ENCODE measurements at regions not wholly inside any gene's neighbourhood (a gene's known extent, or its start where the extent isn't known, plus 50 kb on each side); places are given as distances from the start of the nearest gene placed in this dataset.

DNA sequence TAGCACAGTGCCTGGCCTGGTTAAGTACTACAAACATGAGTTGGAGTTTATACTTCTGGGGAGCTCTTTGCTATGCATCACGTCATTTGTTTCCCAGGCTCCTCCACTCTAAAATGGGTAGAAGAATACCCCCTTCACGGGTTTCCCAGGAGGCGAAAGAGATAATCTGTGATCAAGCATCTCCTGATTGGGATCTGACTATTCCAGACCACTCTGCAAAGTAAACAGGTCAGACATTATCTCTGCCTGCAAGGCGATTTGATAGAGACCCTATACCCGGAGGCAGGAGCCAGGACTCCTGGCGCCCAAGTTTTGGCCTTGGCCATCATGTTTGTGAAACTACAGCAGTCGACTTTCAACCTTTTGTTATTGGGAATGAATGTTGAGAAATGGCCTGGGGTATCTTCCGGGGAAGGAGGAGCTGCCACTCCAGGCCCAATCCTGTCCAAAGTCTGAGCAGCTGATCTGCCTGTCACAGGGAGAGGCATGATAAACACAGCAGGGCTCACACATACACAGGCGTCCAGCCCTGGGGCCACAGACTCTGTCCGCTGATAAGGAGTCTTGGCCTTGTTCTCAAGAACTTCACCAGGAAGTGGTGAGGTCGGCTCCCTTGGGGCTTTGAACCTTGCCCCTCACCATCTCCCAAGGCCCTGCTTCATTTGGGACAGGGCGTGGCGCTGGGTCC is 199.9 kb downstream of the MAF start:
- in situ Hi-C loops (cut with HindIII; ENCODE audit: low sequenced_read_pairs): no loop called here
- DNase-seq (ENCODE audit: low read depth, low spot score): no peak
- TF ChIP-seq, protein P1, sequence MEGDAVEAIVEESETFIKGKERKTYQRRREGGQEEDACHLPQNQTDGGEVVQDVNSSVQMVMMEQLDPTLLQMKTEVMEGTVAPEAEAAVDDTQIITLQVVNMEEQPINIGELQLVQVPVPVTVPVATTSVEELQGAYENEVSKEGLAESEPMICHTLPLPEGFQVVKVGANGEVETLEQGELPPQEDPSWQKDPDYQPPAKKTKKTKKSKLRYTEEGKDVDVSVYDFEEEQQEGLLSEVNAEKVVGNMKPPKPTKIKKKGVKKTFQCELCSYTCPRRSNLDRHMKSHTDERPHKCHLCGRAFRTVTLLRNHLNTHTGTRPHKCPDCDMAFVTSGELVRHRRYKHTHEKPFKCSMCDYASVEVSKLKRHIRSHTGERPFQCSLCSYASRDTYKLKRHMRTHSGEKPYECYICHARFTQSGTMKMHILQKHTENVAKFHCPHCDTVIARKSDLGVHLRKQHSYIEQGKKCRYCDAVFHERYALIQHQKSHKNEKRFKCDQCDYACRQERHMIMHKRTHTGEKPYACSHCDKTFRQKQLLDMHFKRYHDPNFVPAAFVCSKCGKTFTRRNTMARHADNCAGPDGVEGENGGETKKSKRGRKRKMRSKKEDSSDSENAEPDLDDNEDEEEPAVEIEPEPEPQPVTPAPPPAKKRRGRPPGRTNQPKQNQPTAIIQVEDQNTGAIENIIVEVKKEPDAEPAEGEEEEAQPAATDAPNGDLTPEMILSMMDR (IDR thresholded peaks at IDR 0.05; ENCODE audit: low read depth, low read length): no peak
- H3K4me3 ChIP-seq (ENCODE audit: low read depth, low read length): no peak overlapping the region

DNA sequence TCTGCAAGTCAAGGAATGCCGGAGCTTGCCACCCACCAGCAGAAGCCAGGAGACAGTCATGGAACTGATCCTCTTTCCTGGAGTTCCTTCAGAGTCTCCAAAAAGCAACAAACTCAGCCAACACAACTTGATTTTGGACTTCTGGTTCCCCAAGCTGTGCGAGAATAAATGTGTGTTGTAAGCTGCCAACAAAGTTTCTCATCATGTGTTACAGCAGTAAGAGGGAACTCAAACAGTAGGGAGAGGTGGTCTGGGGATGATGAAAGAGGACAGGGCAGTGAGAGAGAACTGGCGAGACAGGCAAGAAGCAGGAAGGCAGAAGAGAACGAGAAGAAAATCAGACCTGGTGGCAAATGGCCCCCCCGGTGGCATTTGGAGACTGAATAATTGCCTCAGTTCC is 204.9 kb downstream of the MAF start:
- no peak for DNase-seq (ENCODE audit: low read depth, low spot score)
- TF ChIP-seq, protein P1 (IDR thresholded peaks at IDR 0.05; ENCODE audit: low read depth, low read length): no peak
- in situ Hi-C loops (cut with HindIII; ENCODE audit: low sequenced_read_pairs): no loop called here
- H3K4me3 ChIP-seq (ENCODE audit: low read depth, low read length): no peak overlapping the region

DNA sequence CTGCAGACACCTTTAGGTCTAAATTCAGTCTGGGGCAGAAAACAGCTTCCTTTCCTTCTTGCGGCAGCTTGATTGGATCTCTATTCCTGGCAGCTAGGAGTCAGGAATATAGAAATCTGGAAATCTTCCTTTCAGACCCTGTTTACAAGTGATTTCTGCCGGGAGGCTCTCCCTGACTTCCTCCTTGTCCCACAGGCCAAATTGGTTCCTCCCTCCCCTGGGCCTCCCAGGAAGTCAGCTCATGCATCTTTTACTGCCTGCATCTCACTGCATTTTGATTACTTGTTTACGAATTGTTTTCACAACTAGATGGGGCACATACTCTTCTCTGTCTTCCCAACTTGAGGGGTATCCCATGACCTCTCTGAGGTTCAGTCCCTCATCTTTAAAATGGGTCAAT is 206.3 kb downstream of the MAF start:
- DNase-seq (ENCODE audit: low read depth, low spot score): no peak
- TF ChIP-seq, protein P1 (IDR thresholded peaks at IDR 0.05; ENCODE audit: low read depth, low read length): no peak
- in situ Hi-C loops (cut with HindIII; ENCODE audit: low sequenced_read_pairs): no loop called here
- H3K4me3 ChIP-seq (ENCODE audit: low read depth, low read length): no peak overlapping the region

DNA sequence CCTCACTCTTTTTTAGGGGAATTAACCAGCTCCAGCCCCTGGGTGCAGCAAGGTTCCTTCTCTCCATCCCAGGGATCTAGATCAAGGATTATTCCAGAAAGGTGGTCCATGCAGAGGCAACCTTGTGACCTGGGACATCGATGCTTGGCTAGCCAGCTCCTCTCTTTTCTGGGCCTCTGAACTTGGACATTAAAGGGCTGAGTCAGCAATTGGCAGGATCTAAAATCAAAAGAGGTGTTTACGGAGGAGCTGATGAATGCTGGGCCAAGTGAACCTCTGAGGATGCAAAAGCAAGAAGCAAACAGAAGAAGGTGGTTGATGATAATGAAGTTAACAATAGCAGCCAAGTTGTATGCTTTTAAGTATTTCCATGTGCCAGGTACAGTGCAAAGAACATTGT is 207.0 kb downstream of the MAF start:
- in situ Hi-C loops (cut with HindIII; ENCODE audit: low sequenced_read_pairs): no loop called here
- no peak overlapping the region for H3K4me3 ChIP-seq (ENCODE audit: low read depth, low read length)
- TF ChIP-seq, protein P1 (IDR thresholded peaks at IDR 0.05; ENCODE audit: low read depth, low read length): no peak
- no peak for DNase-seq (ENCODE audit: low read depth, low spot score)

DNA sequence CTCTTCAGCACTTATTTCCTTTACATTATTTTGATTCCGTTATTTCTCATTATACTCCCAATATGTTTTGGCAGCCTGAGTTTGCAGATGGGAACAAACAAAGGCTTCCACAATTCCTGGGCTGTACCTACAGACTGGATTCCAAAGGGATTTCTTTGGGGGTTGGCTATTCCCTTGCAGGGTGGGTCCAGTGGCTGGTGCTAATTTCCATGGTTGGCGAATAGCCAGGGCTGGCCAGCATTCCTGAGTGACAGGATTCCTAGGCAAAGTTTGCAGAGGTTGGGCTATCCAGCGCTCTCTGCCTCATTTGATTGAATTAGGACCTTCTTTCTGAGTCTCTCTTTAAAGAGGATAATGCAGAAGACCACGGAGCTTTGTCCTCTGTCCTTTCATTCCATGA is 207.4 kb downstream of the MAF start:
- in situ Hi-C loops (cut with HindIII; ENCODE audit: low sequenced_read_pairs): no loop called here
- DNase-seq (ENCODE audit: low read depth, low spot score): no peak
- TF ChIP-seq, protein P1 (IDR thresholded peaks at IDR 0.05; ENCODE audit: low read depth, low read length): no peak

DNA sequence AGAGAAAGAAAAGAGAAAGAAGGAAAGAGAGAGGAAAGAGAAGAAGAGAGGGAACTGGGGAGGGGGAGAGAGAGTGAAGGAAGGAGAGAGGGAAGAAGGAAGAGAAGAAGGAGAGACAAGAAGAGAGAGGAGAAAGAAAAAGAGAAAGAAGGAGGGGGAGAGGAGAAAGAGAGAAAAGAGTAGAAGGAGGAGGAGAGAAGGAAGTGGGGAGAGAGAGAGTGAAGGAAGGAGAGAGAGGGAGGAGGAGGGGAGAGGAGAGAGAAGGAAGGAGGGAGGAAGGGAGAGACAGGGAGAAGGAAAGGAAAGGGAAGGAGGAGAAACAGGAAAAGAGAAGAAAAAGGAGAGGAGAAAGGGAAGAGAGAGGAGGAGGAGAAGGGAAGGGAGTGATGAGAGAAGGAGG is 208.5 kb downstream of the MAF start:
- DNase-seq (ENCODE audit: low read depth, low spot score): no peak
- in situ Hi-C loops (cut with HindIII; ENCODE audit: low sequenced_read_pairs): no loop called here
- TF ChIP-seq, protein P1 (IDR thresholded peaks at IDR 0.05; ENCODE audit: low read depth, low read length): no peak
- H3K4me3 ChIP-seq (ENCODE audit: low read depth, low read length): no peak overlapping the region

More for the DNA sequence above, 207.4 kb downstream of the MAF start:
- H3K4me3 ChIP-seq (ENCODE audit: low read depth, low read length): no peak overlapping the region
